Heart left ventricle (tissue), 13 donors: ENCODE measurements at regions not wholly inside any gene's neighbourhood (a gene's known extent, or its start where the extent isn't known, plus 50 kb on each side); places are given as distances from the start of the nearest gene placed in this dataset.

Source experiments
- POLR2A ChIP-seq, 2 donors: fragments of 450-650 bp; IDR thresholded peaks; one replicate each; pipeline ENCODE4 v1.6.1; 2017; ENCODE audit warnings: antibody characterized with exemption in 2 of 2, mild to moderate bottlenecking in 2 of 2, moderate library complexity in 2 of 2
- TF ChIP-seq, protein P1 (sequence below), 12 donors: fragments of 200-600 bp; sonication (generic) in 4 of 12; IDR thresholded peaks; one replicate each; pipeline versions ENCODE4 v1.5.0 to v1.8.0; 2018 to 2022; ENCODE audit warnings: antibody characterized with exemption in 12 of 12, mild to moderate bottlenecking in 5 of 12
- donor health status: ischemic (EF 13 %, LVEDD 7.1; RV severe dilation, severe dysfunction).
- donor health status: DM: no; HTN: yes; CAD: no.
- donor health status: DM: no; HTN: no; CAD: no.
- donor health status: ischemic (EF 25% LVEDD 6.9; RV normal size, moderate dysfunction).
- donor health status: ischemic (EF 25% LVEDD 5.7; RV mildly dilated, moderate dysfunction).
- donor health status: ischemic (EF 35%, LVEDD 5.7; RV mildly dilated, moderate dysfunction).
- donor health status: nonischemic (EF 11% LVEDD 7.7; RV severe dilation, severe dysfunction).
- donor health status: DM: yes; HTN: yes; CAD: no.
- donor health status: PGD.
- donor health status: ischemic (EF 29% LVEDD 5.4; RV normal size, mild dysfunction).
- donor health status: nonischemic (EF 23%, LVEDD 6.1; RV moderate dilation, normal function).

DNA sequence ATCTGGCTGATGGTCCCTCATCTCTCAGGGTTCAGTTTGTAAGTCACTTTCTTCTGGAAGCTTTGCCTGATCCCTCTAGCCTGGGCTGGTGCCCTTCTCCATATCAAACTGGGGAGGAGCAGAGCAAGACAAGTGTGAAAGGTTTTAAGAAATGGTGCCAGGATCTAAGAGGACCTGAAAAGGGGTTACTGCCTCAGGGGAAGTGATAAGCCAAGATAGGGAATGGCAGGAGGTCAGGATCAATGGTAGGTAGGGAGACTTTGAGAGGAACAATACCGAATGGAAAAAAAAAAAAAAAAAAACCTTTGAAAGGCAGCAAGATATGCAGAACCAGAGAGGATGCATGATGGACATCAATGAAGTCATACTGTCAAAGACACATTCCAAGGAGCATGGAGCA lies 67.5 kb upstream of the TLR4 start:
- TF ChIP-seq, protein P1, sequence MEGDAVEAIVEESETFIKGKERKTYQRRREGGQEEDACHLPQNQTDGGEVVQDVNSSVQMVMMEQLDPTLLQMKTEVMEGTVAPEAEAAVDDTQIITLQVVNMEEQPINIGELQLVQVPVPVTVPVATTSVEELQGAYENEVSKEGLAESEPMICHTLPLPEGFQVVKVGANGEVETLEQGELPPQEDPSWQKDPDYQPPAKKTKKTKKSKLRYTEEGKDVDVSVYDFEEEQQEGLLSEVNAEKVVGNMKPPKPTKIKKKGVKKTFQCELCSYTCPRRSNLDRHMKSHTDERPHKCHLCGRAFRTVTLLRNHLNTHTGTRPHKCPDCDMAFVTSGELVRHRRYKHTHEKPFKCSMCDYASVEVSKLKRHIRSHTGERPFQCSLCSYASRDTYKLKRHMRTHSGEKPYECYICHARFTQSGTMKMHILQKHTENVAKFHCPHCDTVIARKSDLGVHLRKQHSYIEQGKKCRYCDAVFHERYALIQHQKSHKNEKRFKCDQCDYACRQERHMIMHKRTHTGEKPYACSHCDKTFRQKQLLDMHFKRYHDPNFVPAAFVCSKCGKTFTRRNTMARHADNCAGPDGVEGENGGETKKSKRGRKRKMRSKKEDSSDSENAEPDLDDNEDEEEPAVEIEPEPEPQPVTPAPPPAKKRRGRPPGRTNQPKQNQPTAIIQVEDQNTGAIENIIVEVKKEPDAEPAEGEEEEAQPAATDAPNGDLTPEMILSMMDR (IDR thresholded peaks at IDR 0.05), result no peak
- TF ChIP-seq POLR2A (IDR thresholded peaks at IDR 0.05), result no peak
